ENCODE measurements at regions not wholly inside any gene's neighbourhood (a gene's known extent, or its start where the extent isn't known, plus 50 kb on each side); places are given as distances from the start of the nearest gene placed in this dataset.

DNA sequence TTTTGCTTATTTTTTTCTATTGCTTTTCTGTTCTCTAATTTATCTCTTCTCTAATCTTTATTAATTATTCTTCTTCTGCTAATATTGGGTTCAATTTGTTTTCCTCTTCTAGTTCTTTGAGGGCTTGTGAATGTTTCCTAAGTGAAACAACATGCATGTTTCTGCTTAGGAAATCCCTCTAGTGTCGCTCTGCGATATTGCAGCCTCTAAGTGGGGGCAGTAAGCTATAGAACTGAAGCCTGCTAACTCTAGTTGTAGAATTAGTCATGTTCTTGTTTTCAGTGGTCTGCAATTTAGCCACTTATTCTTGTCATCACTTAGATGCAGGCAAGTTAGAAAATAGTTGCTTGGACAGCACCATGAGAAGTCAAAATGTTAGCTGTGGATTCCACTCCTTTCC, 222.6 kb downstream of the SPIN4 start:
- no peak for TF ChIP-seq CHD4 (IDR thresholded peaks at IDR 0.05; ENCODE audit: insufficient read depth, insufficient replicate concordance, low read depth, low read length, poor library complexity, severe bottlenecking)
- TF ChIP-seq, protein P1, sequence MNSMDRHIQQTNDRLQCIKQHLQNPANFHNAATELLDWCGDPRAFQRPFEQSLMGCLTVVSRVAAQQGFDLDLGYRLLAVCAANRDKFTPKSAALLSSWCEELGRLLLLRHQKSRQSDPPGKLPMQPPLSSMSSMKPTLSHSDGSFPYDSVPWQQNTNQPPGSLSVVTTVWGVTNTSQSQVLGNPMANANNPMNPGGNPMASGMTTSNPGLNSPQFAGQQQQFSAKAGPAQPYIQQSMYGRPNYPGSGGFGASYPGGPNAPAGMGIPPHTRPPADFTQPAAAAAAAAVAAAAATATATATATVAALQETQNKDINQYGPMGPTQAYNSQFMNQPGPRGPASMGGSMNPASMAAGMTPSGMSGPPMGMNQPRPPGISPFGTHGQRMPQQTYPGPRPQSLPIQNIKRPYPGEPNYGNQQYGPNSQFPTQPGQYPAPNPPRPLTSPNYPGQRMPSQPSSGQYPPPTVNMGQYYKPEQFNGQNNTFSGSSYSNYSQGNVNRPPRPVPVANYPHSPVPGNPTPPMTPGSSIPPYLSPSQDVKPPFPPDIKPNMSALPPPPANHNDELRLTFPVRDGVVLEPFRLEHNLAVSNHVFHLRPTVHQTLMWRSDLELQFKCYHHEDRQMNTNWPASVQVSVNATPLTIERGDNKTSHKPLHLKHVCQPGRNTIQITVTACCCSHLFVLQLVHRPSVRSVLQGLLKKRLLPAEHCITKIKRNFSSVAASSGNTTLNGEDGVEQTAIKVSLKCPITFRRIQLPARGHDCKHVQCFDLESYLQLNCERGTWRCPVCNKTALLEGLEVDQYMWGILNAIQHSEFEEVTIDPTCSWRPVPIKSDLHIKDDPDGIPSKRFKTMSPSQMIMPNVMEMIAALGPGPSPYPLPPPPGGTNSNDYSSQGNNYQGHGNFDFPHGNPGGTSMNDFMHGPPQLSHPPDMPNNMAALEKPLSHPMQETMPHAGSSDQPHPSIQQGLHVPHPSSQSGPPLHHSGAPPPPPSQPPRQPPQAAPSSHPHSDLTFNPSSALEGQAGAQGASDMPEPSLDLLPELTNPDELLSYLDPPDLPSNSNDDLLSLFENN (IDR thresholded peaks at IDR 0.05; ENCODE audit: low read depth in 2 of 2, low read length in 2 of 2) = no peak
- no peak for TF ChIP-seq KHSRP (IDR thresholded peaks at IDR 0.05)
- no peak for TF ChIP-seq SP1 (CRISPR knock-in tag; IDR thresholded peaks at IDR 0.05)
- TF ChIP-seq CREBBP (IDR thresholded peaks at IDR 0.05; ENCODE audit: low read depth, low read length) = no peak
- TF ChIP-seq, protein P2, sequence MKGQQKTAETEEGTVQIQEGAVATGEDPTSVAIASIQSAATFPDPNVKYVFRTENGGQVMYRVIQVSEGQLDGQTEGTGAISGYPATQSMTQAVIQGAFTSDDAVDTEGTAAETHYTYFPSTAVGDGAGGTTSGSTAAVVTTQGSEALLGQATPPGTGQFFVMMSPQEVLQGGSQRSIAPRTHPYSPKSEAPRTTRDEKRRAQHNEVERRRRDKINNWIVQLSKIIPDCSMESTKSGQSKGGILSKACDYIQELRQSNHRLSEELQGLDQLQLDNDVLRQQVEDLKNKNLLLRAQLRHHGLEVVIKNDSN (CRISPR knock-in tag; IDR thresholded peaks at IDR 0.05) = no peak
- TF ChIP-seq, protein P3, sequence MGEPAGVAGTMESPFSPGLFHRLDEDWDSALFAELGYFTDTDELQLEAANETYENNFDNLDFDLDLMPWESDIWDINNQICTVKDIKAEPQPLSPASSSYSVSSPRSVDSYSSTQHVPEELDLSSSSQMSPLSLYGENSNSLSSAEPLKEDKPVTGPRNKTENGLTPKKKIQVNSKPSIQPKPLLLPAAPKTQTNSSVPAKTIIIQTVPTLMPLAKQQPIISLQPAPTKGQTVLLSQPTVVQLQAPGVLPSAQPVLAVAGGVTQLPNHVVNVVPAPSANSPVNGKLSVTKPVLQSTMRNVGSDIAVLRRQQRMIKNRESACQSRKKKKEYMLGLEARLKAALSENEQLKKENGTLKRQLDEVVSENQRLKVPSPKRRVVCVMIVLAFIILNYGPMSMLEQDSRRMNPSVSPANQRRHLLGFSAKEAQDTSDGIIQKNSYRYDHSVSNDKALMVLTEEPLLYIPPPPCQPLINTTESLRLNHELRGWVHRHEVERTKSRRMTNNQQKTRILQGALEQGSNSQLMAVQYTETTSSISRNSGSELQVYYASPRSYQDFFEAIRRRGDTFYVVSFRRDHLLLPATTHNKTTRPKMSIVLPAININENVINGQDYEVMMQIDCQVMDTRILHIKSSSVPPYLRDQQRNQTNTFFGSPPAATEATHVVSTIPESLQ (CRISPR knock-in tag; IDR thresholded peaks at IDR 0.05) = no peak
- TF ChIP-seq PHF20 (IDR thresholded peaks at IDR 0.05; ENCODE audit: partially characterized antibody) = no peak

Data from K562 (cell line).